ENCODE measurements at regions not wholly inside any gene's neighbourhood (a gene's known extent, or its start where the extent isn't known, plus 50 kb on each side); places are given as distances from the start of the nearest gene placed in this dataset.

DNA sequence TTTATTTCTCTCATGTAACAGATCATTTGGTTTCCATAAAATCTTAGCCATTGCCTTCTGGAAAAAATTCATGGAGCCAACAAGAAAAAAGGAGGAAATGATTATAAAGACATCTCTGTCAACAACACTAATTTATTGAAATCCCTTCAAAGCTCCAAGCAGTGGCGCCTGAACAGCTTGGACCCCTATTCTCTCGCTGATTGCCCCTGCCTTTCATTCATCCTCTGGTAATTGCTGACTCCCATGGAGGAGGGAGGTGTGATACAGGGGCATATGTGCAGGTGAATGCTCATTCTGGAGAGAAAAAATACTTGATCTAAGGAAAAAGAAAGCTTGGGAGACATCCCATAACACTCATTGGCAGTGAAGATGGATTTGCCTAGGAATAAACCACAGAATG, 345.5 kb downstream of the FGFR2 start:
- TF ChIP-seq, protein P1, sequence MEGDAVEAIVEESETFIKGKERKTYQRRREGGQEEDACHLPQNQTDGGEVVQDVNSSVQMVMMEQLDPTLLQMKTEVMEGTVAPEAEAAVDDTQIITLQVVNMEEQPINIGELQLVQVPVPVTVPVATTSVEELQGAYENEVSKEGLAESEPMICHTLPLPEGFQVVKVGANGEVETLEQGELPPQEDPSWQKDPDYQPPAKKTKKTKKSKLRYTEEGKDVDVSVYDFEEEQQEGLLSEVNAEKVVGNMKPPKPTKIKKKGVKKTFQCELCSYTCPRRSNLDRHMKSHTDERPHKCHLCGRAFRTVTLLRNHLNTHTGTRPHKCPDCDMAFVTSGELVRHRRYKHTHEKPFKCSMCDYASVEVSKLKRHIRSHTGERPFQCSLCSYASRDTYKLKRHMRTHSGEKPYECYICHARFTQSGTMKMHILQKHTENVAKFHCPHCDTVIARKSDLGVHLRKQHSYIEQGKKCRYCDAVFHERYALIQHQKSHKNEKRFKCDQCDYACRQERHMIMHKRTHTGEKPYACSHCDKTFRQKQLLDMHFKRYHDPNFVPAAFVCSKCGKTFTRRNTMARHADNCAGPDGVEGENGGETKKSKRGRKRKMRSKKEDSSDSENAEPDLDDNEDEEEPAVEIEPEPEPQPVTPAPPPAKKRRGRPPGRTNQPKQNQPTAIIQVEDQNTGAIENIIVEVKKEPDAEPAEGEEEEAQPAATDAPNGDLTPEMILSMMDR (IDR thresholded peaks at IDR 0.05; ENCODE audit: insufficient read depth, low read length, poor library complexity, severe bottlenecking), result no peak
- no peak for TF ChIP-seq EZH2phosphoT487 (conservative IDR thresholded peaks at IDR 0.05; ENCODE audit: low read length)
